OCI-LY1 (cell line): ENCODE measurements at regions not wholly inside any gene's neighbourhood (a gene's known extent, or its start where the extent isn't known, plus 50 kb on each side); places are given as distances from the start of the nearest gene placed in this dataset.

Experiments
- H2AFZ ChIP-seq: fragments of 200-600 bp; sonication (generic), shearing (Covaris generic); 2 replicates; pipeline ENCODE4 v1.6.0; 2014; ENCODE audit warnings: antibody characterized with exemption, mild to moderate bottlenecking, low read length
- H3F3A ChIP-seq: fragments of 200-600 bp; sonication (generic), shearing (Covaris generic); 2 replicates; pipeline ENCODE4 v1.6.0; 2014; ENCODE audit warnings: mild to moderate bottlenecking, antibody characterized with exemption, low read length, moderate library complexity; ENCODE audit not compliant: insufficient read depth
- H3K27ac ChIP-seq: fragments of 200-600 bp; sonication (generic); 2 replicates; pipeline ENCODE4 v1.5.1; 2014; ENCODE audit warnings: low read length, mixed run types, mild to moderate bottlenecking, low read depth; ENCODE audit not compliant: poor library complexity, severe bottlenecking
- H3K27me3 ChIP-seq: fragments of 200-600 bp; sonication (generic); 2 replicates; pipeline ENCODE4 v1.6.0; 2014; ENCODE audit warnings: antibody characterized with exemption, mild to moderate bottlenecking, low read length, moderate library complexity; ENCODE audit not compliant: insufficient read depth
- H3K36me3 ChIP-seq: fragments of 200-600 bp; sonication (generic); 2 replicates; pipeline ENCODE4 v1.6.1; 2014; ENCODE audit warnings: mild to moderate bottlenecking, antibody characterized with exemption, low read length, moderate library complexity, mixed read lengths; ENCODE audit not compliant: insufficient read depth
- H3K4me1 ChIP-seq: fragments of 200-600 bp; sonication (generic); 2 replicates; pipeline ENCODE4 v1.5.1; 2014; ENCODE audit warnings: mild to moderate bottlenecking, low read length, moderate library complexity; ENCODE audit not compliant: insufficient read depth, severe bottlenecking
- H3K4me2 ChIP-seq: fragments of 200-600 bp; sonication (generic), shearing (Covaris generic); 2 replicates; pipeline ENCODE4 v1.6.1; 2014; ENCODE audit warnings: low read length
- H3K4me3 ChIP-seq: fragments of 200-600 bp; sonication (generic); 2 replicates; pipeline ENCODE4 v1.5.1; 2014; ENCODE audit warnings: low read length, low read depth, mild to moderate bottlenecking, mixed read lengths; ENCODE audit not compliant: poor library complexity, severe bottlenecking
- H3K79me2 ChIP-seq: fragments of 200-600 bp; shearing (Covaris generic); 2 replicates; pipeline ENCODE4 v1.6.1; 2016; ENCODE audit warnings: mixed run types, low read length, mixed read lengths; ENCODE audit not compliant: insufficient read depth
- H3K9ac ChIP-seq: fragments of 200-600 bp; sonication (generic), shearing (Covaris generic); 2 replicates; pipeline ENCODE4 v1.6.1; 2014; ENCODE audit warnings: mild to moderate bottlenecking, low read length, mixed read lengths
- H3K9me2 ChIP-seq: fragments of 200-600 bp; sonication (generic), shearing (Covaris generic); 2 replicates; pipeline ENCODE4 v1.6.1; 2014; ENCODE audit warnings: low read depth, mild to moderate bottlenecking, low read length, mixed read lengths
- H3K9me3 ChIP-seq: fragments of 200-600 bp; shearing (Covaris generic); 2 replicates; pipeline ENCODE4 v1.6.1; 2014; ENCODE audit warnings: low read length, mixed read lengths
- H4K20me1 ChIP-seq: fragments of 200-600 bp; sonication (generic), shearing (Covaris generic); 2 replicates; pipeline ENCODE4 v1.6.0; 2016; ENCODE audit warnings: mild to moderate bottlenecking, low read length; ENCODE audit not compliant: insufficient read depth
- CTCF ChIP-seq: fragments of 200-600 bp; sonication (generic), shearing (Covaris generic); IDR thresholded peaks from 2 replicates; pipeline ENCODE4 v1.5.1; 2017; ENCODE audit warnings: mild to moderate bottlenecking, antibody characterized with exemption, low read length, moderate library complexity, mixed read lengths
- EZH2 ChIP-seq: fragments of 200-600 bp; sonication (generic), shearing (Covaris generic); IDR thresholded peaks from 2 replicates; pipeline ENCODE4 v1.8.0; 2017; ENCODE audit warnings: borderline replicate concordance, mixed run types, mild to moderate bottlenecking, antibody characterized with exemption, low read length, moderate library complexity, mixed read lengths

GRCh38 chr16:63617047-63617989, 1504.5 kb downstream of the CDH11 start:
- Histone ChIP-seq H4K20me1 (no peaks in the 10 kb centered on the region), H3K9me3 (no peaks in the 10 kb centered on the region), H3F3A (no peaks in the 10 kb centered on the region), H3K36me3 (no peaks in the 10 kb centered on the region), H2AFZ (no peak overlapping the region), H3K9ac (no peak overlapping the region), H3K79me2 (no peaks in the 10 kb centered on the region), H3K4me1 (peaks cover 28% of the 10 kb centered on the region), H3K27me3 (no peaks in the 10 kb centered on the region), H3K4me2 (no peak overlapping the region), H3K27ac (no peak overlapping the region), H3K4me3 (no peak overlapping the region), H3K9me2 (no peaks in the 10 kb centered on the region)
- no peak for TF ChIP-seq EZH2
- no peak for TF ChIP-seq CTCF

- H3K4me3 ChIP-seq, result no peak overlapping the region
- no peaks in the 10 kb centered on the region for H3K27me3 ChIP-seq
- TF ChIP-seq CTCF, result no peak
- no peaks in the 10 kb centered on the region for H3K9me3 ChIP-seq
- no peaks in the 10 kb centered on the region for H3F3A ChIP-seq
- H3K27ac ChIP-seq, result no peak overlapping the region
- peaks cover 18% of the 10 kb centered on the region for H3K4me1 ChIP-seq
- no peaks in the 10 kb centered on the region for H3K79me2 ChIP-seq
- no peak overlapping the region for H3K4me2 ChIP-seq
- H4K20me1 ChIP-seq, result no peaks in the 10 kb centered on the region
- no peaks in the 10 kb centered on the region for H3K36me3 ChIP-seq
- no peak overlapping the region for H2AFZ ChIP-seq
- H3K9ac ChIP-seq, result no peak overlapping the region
- no peaks in the 10 kb centered on the region for H3K9me2 ChIP-seq
Measured at GRCh38 chr16:63614429-63614828, 1507.4 kb downstream of the CDH11 start.

GRCh38 chr16:63613701-63614100, 1508.2 kb downstream of the CDH11 start:
- no peaks in the 10 kb centered on the region for H3K9me2 ChIP-seq
- H3F3A ChIP-seq, result no peaks in the 10 kb centered on the region
- H3K36me3 ChIP-seq, result no peaks in the 10 kb centered on the region

More at GRCh38 chr16:63613701-63614100, 1508.2 kb downstream of the CDH11 start:
- no peak overlapping the region for H3K27ac ChIP-seq
- no peak overlapping the region for H3K4me3 ChIP-seq
- no peaks in the 10 kb centered on the region for H3K27me3 ChIP-seq
- H4K20me1 ChIP-seq, result no peaks in the 10 kb centered on the region
- no peaks in the 10 kb centered on the region for H3K9me3 ChIP-seq
- H2AFZ ChIP-seq, result no peak overlapping the region
- H3K79me2 ChIP-seq, result no peaks in the 10 kb centered on the region
- no peak overlapping the region for H3K4me2 ChIP-seq
- peaks cover 10% of the 10 kb centered on the region for H3K4me1 ChIP-seq
- TF ChIP-seq EZH2, result no peak
- no peak for TF ChIP-seq CTCF
- no peak overlapping the region for H3K9ac ChIP-seq
